ENCODE measurements at regions not wholly inside any gene's neighbourhood (a gene's known extent, or its start where the extent isn't known, plus 50 kb on each side); places are given as distances from the start of the nearest gene placed in this dataset.
"Not testable (repeated sequence)": the region's sequence is repeated elsewhere in the genome, so short reads cannot be mapped to it uniquely, and the experiment has no call there.

GRCh38 chr6:113361014-113361645, 496.0 kb upstream of the MARCKS start:
- DNase-seq, result no peak

- DNase-seq, result no peak
Measured at GRCh38 chr6:113362301-113363047, 494.7 kb upstream of the MARCKS start.

GRCh38 chr6:113363048-113363798, 493.9 kb upstream of the MARCKS start:
- DNase-seq, result no peak

GRCh38 chr6:113363866-113364265, 493.3 kb upstream of the MARCKS start:
- no peak for DNase-seq

- DNase-seq, result no peak
Measured at GRCh38 chr6:113364766-113365165, 492.4 kb upstream of the MARCKS start.

GRCh38 chr6:113365191-113365590, 492.0 kb upstream of the MARCKS start:
- no peak for DNase-seq

GRCh38 chr6:113366505-113366904, 490.6 kb upstream of the MARCKS start:
- no peak for DNase-seq

- DNase-seq, result no peak
Measured at GRCh38 chr6:113370508-113371502, 486.3 kb upstream of the MARCKS start.

GRCh38 chr6:113375466-113375865, 481.7 kb upstream of the MARCKS start:
- not testable (repeated sequence) for DNase-seq

GRCh38 chr6:113375950-113376846, 480.9 kb upstream of the MARCKS start:
- no peak for DNase-seq

GRCh38 chr6:113376847-113377165, 480.3 kb upstream of the MARCKS start:
- DNase-seq, result no peak

GRCh38 chr6:113377362-113377942, 479.7 kb upstream of the MARCKS start:
- DNase-seq, result no peak

- no peak for DNase-seq
Measured at GRCh38 chr6:113380591-113380990, 476.6 kb upstream of the MARCKS start.

GRCh38 chr6:113381232-113381631, 475.9 kb upstream of the MARCKS start:
- no peak for DNase-seq

- no peak for DNase-seq
Measured at GRCh38 chr6:113381959-113382358, 475.2 kb upstream of the MARCKS start.

GRCh38 chr6:113383701-113384100, 473.4 kb upstream of the MARCKS start:
- DNase-seq, result no peak

- no peak for DNase-seq
Measured at GRCh38 chr6:113385020-113385431, 472.1 kb upstream of the MARCKS start.

- DNase-seq, result no peak
Measured at GRCh38 chr6:113388996-113389395, 468.1 kb upstream of the MARCKS start.

GRCh38 chr6:113392551-113393055, 464.5 kb upstream of the MARCKS start:
- DNase-seq, result no peak

- no peak for DNase-seq
Measured at GRCh38 chr6:113394216-113394615, 462.9 kb upstream of the MARCKS start.

GRCh38 chr6:113394729-113395128, 462.4 kb upstream of the MARCKS start:
- DNase-seq, result no peak

Data from NK-92 treated with Interleukin-12 subunit alpha and Interleukin-12 subunit beta, amount 100 ng/mL, for 24 hours (cell line).